ENCODE measurements at regions not wholly inside any gene's neighbourhood (a gene's known extent, or its start where the extent isn't known, plus 50 kb on each side); places are given as distances from the start of the nearest gene placed in this dataset.

DNA sequence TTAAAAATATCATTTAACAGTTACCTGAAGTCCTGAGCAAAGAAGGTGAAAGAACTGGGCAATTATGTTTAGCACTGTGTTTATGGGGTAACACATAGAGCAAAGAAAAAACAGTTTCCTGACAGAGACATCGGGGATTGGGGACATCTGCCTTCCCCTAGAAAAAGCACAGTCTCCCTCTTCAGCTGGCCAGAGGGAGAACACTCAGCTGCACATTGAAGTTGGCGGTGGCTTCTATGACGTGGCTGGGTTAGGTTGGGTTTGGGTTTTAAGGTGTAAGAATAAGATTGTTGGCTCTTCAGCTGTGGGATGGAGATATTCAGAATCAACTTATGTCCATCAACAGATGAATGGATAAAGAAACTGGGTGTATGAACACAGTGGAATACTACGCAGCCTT lies 124.0 kb upstream of the DTNBP1 start:
- H3K4me1 Mint-ChIP-seq: no peaks in the 10 kb centered on the region

GRCh38 chr6:15783484-15783883 lies 120.7 kb upstream of the DTNBP1 start:
- peaks cover 16% of the 10 kb centered on the region for H3K9me3 Mint-ChIP-seq
- no peaks in the 10 kb centered on the region for H3K4me1 Mint-ChIP-seq
- no peak overlapping the region for H3K4me3 Mint-ChIP-seq
- ChIA-PET CTCF (interaction anchor here (0.9 kb wide), 1 partner anchor 11 kb away, joined by 3 read pairs; no protein-coding TSS in a partner anchor), POLR2A (no interaction called here)
- no peaks in the 10 kb centered on the region for H3K27me3 Mint-ChIP-seq
- no peak overlapping the region for H3K27ac Mint-ChIP-seq
- H3K36me3 Mint-ChIP-seq (ENCODE audit: low read depth): no peaks in the 10 kb centered on the region
- DNase-seq: no peak

More for the DNA sequence above, 124.0 kb upstream of the DTNBP1 start:
- H3K36me3 Mint-ChIP-seq (ENCODE audit: low read depth): no peaks in the 10 kb centered on the region
- no peaks in the 10 kb centered on the region for H3K27me3 Mint-ChIP-seq
- no peak overlapping the region for H3K4me3 Mint-ChIP-seq
- H3K9me3 Mint-ChIP-seq: peaks cover 17% of the 10 kb centered on the region
- POLR2A ChIA-PET: no interaction called here
- no peak for DNase-seq
- H3K27ac Mint-ChIP-seq: no peak overlapping the region
- CTCF ChIA-PET: interaction anchor here (0.6 kb wide), 1 partner anchor 8 kb away, joined by 3 read pairs; no protein-coding TSS in a partner anchor

- peaks cover 11% of the 10 kb centered on the region for H3K9me3 Mint-ChIP-seq
- ChIA-PET POLR2A (no interaction called here), CTCF (interaction anchor here (3.1 kb wide), 1 partner anchor 12 kb away, joined by 15 read pairs; no protein-coding TSS in a partner anchor)
- no peak overlapping the region for H3K27ac Mint-ChIP-seq
- peaks cover 2% of the 10 kb centered on the region for H3K4me1 Mint-ChIP-seq
- H3K4me3 Mint-ChIP-seq: no peak overlapping the region
- no peaks in the 10 kb centered on the region for H3K27me3 Mint-ChIP-seq
- no peaks in the 10 kb centered on the region for H3K36me3 Mint-ChIP-seq (ENCODE audit: low read depth)
- no peak for DNase-seq
Measured at GRCh38 chr6:15781890-15782289, 119.1 kb upstream of the DTNBP1 start.

DNA sequence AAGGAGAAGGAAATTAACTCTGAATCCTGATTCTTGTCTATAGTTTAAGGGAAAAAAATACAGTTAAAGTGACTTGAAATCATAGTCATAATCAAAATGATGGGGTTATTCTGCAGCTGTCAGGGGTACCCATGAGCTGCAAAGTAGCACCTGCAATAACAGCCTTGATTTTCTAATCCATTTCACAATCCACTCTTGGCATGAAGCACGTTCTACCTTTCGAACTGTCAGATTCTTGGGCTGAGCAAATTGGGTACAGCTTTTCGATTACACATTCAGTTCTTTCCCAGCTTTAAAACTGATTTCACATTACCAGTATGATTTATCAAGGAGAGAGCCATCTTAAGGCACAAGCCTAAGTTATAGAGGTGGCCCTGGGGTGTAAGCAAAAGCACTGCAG lies 118.5 kb upstream of the DTNBP1 start:
- CTCF ChIA-PET: interaction anchor here (3.1 kb wide), 1 partner anchor 11 kb away, joined by 15 read pairs; no protein-coding TSS in a partner anchor
- Mint-ChIP-seq H3K4me1 (peaks cover 5% of the 10 kb centered on the region), H3K27ac (no peak overlapping the region), H3K27me3 (no peaks in the 10 kb centered on the region), H3K36me3 (ENCODE audit: low read depth) (no peaks in the 10 kb centered on the region), H3K4me3 (no peak overlapping the region), H3K9me3 (peaks cover 11% of the 10 kb centered on the region)
- POLR2A ChIA-PET: no interaction called here
- no peak for DNase-seq

DNA sequence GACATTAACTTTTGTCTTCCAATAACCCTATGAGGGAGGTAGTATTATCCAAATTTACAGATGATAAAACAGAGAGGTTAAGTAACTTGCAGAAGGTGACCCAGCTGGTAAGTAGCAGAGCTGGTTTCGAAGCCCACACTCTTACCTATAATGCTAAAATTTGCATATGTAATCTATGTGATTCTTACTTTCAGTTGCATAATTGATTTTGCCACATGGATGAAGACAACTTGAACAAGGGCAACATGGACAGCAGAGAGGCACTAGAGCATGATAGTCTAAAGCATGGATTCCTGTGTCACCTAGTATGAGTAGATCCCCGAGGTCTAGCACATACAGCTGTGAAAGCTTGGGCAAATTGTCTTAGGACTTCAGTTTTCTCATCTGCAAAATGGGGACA lies 117.6 kb upstream of the DTNBP1 start:
- H3K9me3 Mint-ChIP-seq: peaks cover 7% of the 10 kb centered on the region
- CTCF ChIA-PET: interaction anchor here (3.1 kb wide), 1 partner anchor 10 kb away, joined by 15 read pairs; no protein-coding TSS in a partner anchor

DNA sequence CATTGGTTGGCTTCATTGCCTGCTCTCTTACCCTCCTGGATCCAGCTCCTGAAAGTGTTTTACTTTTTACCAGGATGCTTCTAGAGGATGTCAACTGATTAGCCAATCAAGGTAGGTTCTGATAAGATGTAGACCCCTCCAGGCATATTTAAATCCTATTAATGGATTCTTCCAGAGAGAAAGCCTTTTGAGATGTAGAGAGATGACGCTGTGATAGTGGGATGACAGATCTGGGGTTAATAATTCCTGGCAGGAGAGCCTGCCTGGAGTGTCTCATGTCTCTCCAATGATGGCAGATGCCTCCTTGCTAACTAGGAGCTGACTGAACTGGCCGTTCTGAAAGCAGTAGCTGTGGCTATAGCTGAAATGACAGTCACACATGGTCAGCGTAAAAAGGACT lies 116.9 kb upstream of the DTNBP1 start:
- Mint-ChIP-seq H3K27me3 (no peaks in the 10 kb centered on the region), H3K36me3 (ENCODE audit: low read depth) (no peaks in the 10 kb centered on the region), H3K9me3 (peaks cover 3% of the 10 kb centered on the region), H3K4me3 (no peak overlapping the region), H3K4me1 (peaks cover 13% of the 10 kb centered on the region), H3K27ac (no peak overlapping the region)
- POLR2A ChIA-PET: interaction anchor here (0.7 kb wide), 1 partner anchor 865 kb away, joined by 4 read pairs; no protein-coding TSS in a partner anchor
- CTCF ChIA-PET: interaction anchor here (1.1 to 3.1 kb wide), 2 partner anchors 10 to 74 kb away, joined by 3 to 15 read pairs; no protein-coding TSS in a partner anchor
- no peak for DNase-seq

More for the DNA sequence above, 117.6 kb upstream of the DTNBP1 start:
- POLR2A ChIA-PET: no interaction called here
- peaks cover 12% of the 10 kb centered on the region for H3K4me1 Mint-ChIP-seq
- H3K27ac Mint-ChIP-seq: no peak overlapping the region
- no peaks in the 10 kb centered on the region for H3K36me3 Mint-ChIP-seq (ENCODE audit: low read depth)
- H3K27me3 Mint-ChIP-seq: no peaks in the 10 kb centered on the region
- no peak overlapping the region for H3K4me3 Mint-ChIP-seq
- DNase-seq: no peak

GRCh38 chr6:15776458-15776980 lies 113.7 kb upstream of the DTNBP1 start:
- DNase-seq: no peak
- POLR2A ChIA-PET: interaction anchor here (0.6 kb wide), 1 partner anchor 355 kb away, joined by 3 read pairs; no protein-coding TSS in a partner anchor
- Mint-ChIP-seq H3K4me3 (no peak overlapping the region), H3K4me1 (peaks cover 13% of the 10 kb centered on the region), H3K27ac (no peak overlapping the region), H3K9me3 (peaks cover 3% of the 10 kb centered on the region), H3K36me3 (ENCODE audit: low read depth) (no peaks in the 10 kb centered on the region), H3K27me3 (no peaks in the 10 kb centered on the region)
- CTCF ChIA-PET: interaction anchor here (0.6 to 1.2 kb wide), 3 partner anchors 11 to 352 kb away, joined by 3 read pairs; partner anchors contain the start of gene MYLIP

DNA sequence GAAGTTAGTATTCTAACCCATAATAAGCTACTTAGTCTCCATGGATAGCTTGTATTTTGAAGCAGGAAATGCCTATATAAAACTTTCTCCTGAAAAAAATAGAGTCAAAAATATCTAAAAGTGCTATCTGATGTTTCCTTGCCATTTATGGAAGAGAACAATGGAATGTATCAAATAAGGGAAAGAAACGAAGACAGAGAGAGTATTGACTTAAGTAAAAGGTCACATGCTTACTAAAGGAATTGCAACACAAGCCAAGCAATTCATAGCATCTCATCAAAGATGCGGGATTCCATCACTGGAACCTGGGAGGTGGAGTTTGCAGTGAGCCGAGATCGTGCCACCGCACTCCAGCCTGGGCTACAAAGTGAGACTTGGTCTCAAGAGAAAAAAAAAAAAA lies 112.9 kb upstream of the DTNBP1 start:
- no peak overlapping the region for H3K27ac Mint-ChIP-seq
- no peak overlapping the region for H3K4me3 Mint-ChIP-seq
- H3K4me1 Mint-ChIP-seq: peaks cover 13% of the 10 kb centered on the region
- no peak for DNase-seq
- H3K9me3 Mint-ChIP-seq: peaks cover 3% of the 10 kb centered on the region
- ChIA-PET CTCF (interaction anchor here (0.6 to 1.3 kb wide), 3 partner anchors 9 to 12 kb away, joined by 3 to 5 read pairs (median 3); no protein-coding TSS in a partner anchor), POLR2A (interaction anchor here (0.6 kb wide), 1 partner anchor 355 kb away, joined by 3 read pairs; no protein-coding TSS in a partner anchor)
- H3K36me3 Mint-ChIP-seq (ENCODE audit: low read depth): no peaks in the 10 kb centered on the region
- H3K27me3 Mint-ChIP-seq: no peaks in the 10 kb centered on the region

DNA sequence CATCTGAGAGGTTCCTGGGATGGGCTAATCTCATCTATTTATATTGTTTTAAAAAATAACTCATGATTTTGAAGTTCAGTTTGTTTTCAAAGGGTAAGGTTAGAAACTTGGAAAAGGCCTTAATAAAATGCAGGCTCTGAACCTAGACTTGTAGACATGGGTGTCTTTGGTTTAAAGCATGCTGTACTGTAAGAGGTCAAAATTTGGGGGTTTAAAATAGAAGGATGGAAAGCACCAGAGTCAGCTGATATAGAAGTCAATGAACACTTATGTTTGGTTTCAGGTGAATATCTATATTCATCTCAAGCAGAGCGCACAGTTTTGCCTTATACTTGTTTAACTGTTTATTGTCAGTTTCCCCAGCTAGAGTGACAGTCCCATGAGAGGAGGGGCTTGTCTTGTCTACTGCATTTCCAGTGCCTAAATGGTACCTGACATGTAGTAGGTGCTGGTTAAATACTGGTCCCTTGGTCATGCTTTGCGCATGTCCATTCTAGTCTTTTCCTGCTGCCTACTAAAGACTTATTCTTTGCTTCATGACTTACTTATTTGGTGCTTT lies 112.3 kb upstream of the DTNBP1 start:
- ChIA-PET CTCF (interaction anchor here (1.3 kb wide), 1 partner anchor 10 kb away, joined by 5 read pairs; no protein-coding TSS in a partner anchor), POLR2A (no interaction called here)
- no peak overlapping the region for H3K4me3 Mint-ChIP-seq
- H3K27me3 Mint-ChIP-seq: no peaks in the 10 kb centered on the region
- no peak overlapping the region for H3K27ac Mint-ChIP-seq
- H3K9me3 Mint-ChIP-seq: peaks cover 3% of the 10 kb centered on the region
- peaks cover 18% of the 10 kb centered on the region for H3K4me1 Mint-ChIP-seq
- no peak for DNase-seq
- H3K36me3 Mint-ChIP-seq (ENCODE audit: low read depth): no peaks in the 10 kb centered on the region

DNA sequence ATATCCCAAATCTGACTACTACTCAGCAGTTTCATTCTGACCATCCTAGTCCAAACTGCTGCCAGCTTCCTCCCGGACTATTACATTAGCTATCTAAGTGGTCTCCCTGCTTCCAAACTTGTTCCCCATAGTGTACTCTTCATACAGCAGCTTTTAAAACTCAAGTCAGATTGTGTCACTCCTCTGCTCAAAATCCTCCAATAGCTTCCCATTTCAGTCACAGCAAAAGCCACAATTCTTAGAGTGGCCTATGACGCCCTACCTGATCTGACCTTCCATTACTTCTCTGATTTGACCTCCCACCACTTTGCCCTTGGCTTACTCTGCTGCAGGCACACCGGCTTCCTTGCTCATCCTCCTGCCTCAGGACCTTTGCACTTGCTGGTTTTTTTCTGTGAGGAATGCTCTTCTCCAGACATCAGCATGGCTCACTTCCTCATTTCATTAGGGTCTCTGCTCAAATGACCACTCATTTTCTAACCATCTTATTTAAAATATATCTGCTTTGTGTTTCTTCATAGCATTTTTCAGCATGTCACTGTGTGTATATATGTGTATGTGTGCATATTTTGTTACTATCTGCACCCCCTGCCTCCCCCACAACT lies 111.1 kb upstream of the DTNBP1 start:
- CTCF ChIA-PET: interaction anchor here (1.1 to 1.2 kb wide), 2 partner anchors 15 to 82 kb away, joined by 3 read pairs; no protein-coding TSS in a partner anchor
- H3K36me3 Mint-ChIP-seq (ENCODE audit: low read depth): no peaks in the 10 kb centered on the region
- POLR2A ChIA-PET: no interaction called here
- H3K27ac Mint-ChIP-seq: no peak overlapping the region
- no peaks in the 10 kb centered on the region for H3K27me3 Mint-ChIP-seq
- peaks cover 20% of the 10 kb centered on the region for H3K4me1 Mint-ChIP-seq
- DNase-seq: no peak
- H3K9me3 Mint-ChIP-seq: peaks cover 3% of the 10 kb centered on the region
- H3K4me3 Mint-ChIP-seq: no peak overlapping the region

DNA sequence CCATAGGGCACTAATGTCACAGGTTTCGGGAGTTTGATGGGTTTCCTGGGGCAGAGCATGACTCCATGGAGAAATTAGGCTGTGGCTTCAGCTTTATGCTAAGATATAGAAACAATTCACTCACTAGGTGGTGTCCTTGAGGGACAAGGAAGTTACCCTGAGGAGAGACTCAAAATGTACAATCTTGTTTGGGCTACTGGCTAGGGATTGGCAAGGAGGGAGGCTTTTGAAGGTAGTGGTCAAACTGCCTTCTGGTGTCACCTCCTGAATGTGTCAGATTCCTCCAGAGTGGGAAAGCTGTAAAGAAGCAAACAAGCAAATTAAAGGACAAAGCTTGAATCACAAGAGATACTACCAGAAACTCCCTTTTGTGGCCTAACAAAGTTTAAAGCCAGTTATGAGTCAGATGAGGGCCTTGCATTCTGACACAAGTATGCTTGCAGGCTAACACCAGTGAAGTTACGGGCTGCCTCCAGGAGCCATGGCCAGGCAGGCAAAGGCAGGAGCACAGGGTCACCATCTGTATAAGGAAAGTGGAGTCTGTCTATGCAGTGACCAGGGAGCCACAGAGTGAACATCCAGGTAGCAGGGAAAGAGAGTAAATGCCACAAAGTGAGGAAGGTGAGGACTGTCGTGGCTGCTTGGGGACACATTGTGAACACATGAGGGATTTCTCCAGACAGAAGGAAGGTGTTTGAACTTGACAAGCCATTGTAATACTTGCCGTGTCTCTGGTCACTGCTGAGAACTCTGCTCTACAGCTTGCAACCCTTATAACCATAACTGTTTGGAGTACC lies 107.7 kb upstream of the DTNBP1 start:
- peaks cover 9% of the 10 kb centered on the region for H3K4me1 Mint-ChIP-seq
- DNase-seq: no peak
- POLR2A ChIA-PET: no interaction called here
- H3K9me3 Mint-ChIP-seq: peaks cover 3% of the 10 kb centered on the region
- no peak overlapping the region for H3K27ac Mint-ChIP-seq
- no peaks in the 10 kb centered on the region for H3K27me3 Mint-ChIP-seq
- H3K4me3 Mint-ChIP-seq: no peak overlapping the region
- no peaks in the 10 kb centered on the region for H3K36me3 Mint-ChIP-seq (ENCODE audit: low read depth)
- CTCF ChIA-PET: interaction anchor here (0.9 to 4.2 kb wide), 4 partner anchors 9 to 101 kb away, joined by 3 to 15 read pairs (median 4); no protein-coding TSS in a partner anchor

GRCh38 chr6:15769511-15770018 lies 106.7 kb upstream of the DTNBP1 start:
- ChIA-PET CTCF (interaction anchor here (0.9 to 4.2 kb wide), 4 partner anchors 8 to 133 kb away, joined by 3 to 15 read pairs (median 4); no protein-coding TSS in a partner anchor), POLR2A (no interaction called here)
- H3K27ac Mint-ChIP-seq: no peak overlapping the region
- H3K4me1 Mint-ChIP-seq: peaks cover 7% of the 10 kb centered on the region
- H3K4me3 Mint-ChIP-seq: no peak overlapping the region
- DNase-seq: no peak
- H3K9me3 Mint-ChIP-seq: peaks cover 3% of the 10 kb centered on the region
- no peaks in the 10 kb centered on the region for H3K27me3 Mint-ChIP-seq
- H3K36me3 Mint-ChIP-seq (ENCODE audit: low read depth): no peaks in the 10 kb centered on the region
